ENCODE measurements at regions not wholly inside any gene's neighbourhood (a gene's known extent, or its start where the extent isn't known, plus 50 kb on each side); places are given as distances from the start of the nearest gene placed in this dataset.

GRCh38 chr12:84355561-84355960 lies 557.0 kb downstream of the SLC6A15 start:
- TF ChIP-seq CTCF (IDR thresholded peaks at IDR 0.05) (no peak), POLR2A (IDR thresholded peaks at IDR 0.05) (no peak)
